Uterus (tissue), 2 donors: ENCODE measurements at regions not wholly inside any gene's neighbourhood (a gene's known extent, or its start where the extent isn't known, plus 50 kb on each side); places are given as distances from the start of the nearest gene placed in this dataset.

Experiments used
- CTCF ChIP-seq, 4 experiments: fragments of 200-600 bp in 2 of 4; fragments of 450-650 bp in 2 of 4; sonication (generic) in 2 of 4; IDR thresholded peaks; one replicate each; pipeline ENCODE4 v1.5.1; 2016 to 2019; ENCODE audit warnings: antibody characterized with exemption in 4 of 4, mild to moderate bottlenecking in 2 of 4, moderate library complexity in 1 of 4
- POLR2A ChIP-seq, 2 donors: fragments of 450-650 bp; IDR thresholded peaks; one replicate each; pipeline ENCODE4 v1.6.1; 2016; ENCODE audit warnings: antibody characterized with exemption in 2 of 2, mild to moderate bottlenecking in 1 of 2, moderate library complexity in 1 of 2

- TF ChIP-seq CTCF (IDR thresholded peaks at IDR 0.05) (no peak), POLR2A (IDR thresholded peaks at IDR 0.05) (no peak)
Measured at GRCh38 chr5:34543687-34544086, 112.4 kb upstream of the RAI14 start.
